ENCODE measurements at regions not wholly inside any gene's neighbourhood (a gene's known extent, or its start where the extent isn't known, plus 50 kb on each side); places are given as distances from the start of the nearest gene placed in this dataset.

DNA sequence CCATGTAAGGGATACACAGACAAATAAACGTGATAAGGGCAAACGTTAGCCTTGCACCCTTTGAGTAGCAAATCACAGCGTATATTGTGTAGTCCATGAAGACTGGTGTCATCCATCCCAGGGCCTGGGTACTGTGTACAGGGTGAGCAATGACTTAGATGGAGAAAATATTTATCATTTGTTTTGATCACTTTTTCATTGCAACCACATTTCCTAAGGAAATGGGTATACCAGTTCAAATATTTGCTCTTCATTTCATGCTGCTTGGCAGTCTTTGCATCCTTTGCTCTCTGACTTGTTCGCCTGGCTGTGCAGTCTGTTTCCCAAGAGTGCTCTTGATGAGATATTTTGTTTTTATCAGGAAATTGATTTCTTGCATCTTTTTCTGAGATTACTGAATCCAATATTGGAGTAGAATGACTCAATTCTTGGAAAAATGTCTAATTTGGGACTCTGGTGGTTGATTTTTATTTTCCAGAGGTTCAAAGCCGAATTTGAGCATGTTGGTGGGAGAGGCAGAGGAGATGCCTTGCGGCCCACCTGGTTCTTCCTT lies 424.6 kb upstream of the SEMA6D start:
- no peak for DNase-seq

DNA sequence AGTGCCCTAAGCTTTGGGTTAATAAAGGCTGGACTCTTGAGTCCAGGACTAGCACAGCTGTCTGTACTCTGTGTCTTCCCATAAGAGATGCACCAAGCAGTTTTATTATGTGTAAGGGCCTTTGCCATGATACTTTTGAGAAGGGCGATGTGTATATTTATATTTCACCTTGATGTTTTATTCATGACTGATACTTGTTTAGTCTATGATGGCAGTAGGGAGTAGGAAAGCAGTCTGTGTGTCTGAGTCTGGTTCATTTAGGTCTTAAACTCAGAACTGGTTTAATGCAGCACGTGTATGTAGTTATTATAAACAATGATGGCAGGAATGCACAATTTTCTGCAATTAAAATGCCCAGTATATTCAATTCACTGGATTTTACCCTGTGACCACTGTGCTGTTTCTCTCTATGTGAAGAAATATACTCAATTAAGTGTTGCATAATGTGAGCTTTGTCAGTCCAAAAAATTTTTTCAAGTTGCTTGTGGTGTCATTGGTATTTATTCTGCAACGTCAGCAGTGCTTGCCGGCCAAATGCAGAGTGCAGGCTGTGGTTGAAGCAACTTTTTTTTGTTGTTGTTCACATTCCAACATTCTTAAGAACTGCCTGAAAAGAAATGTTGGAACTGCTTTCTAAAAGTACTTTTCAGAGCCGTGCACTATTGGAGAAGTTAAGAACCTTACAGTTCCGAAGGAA lies 423.7 kb upstream of the SEMA6D start:
- DNase-seq: no peak

DNA sequence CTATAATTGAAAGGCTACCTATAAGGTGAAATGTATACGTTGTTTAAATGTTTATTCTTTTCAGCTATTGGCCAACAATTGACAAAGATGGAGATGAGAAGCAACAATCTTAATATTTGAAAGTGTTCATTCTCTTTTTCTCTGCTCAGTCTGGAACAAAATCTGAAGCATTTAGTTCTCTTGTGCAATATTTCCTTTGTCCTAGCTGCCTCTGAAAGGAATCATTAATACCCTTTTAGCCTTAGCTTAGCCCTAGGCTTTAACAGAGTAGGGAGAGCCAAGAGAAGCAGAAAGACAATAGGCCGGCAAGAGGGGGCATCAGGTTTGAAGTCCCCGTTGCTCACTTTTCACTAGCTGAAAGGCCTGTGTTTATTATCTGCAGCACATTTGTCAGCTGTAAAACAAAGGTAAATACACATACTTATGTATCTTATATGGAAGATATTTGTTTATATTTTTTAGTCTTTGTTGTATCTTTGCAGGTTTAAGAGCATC lies 422.5 kb upstream of the SEMA6D start:
- DNase-seq: no peak

DNA sequence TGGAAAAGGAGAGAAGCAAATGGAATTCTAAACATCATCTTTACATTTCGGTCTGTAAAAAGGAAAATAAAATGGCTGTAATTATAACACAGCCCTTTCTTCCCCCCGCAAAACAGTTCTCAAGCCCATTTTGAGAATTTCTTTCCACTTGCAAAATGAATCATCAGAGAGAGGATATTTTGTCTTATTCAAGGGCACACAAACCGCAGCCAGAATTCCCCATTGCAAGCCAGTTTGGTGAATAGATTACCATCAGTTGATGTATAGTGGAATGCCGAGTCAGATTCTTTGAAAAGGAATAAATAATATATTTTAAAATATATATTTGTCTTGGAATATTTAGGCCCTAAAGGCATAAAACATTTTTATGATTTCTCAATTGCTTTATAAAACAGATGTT lies 420.4 kb upstream of the SEMA6D start:
- no peak for DNase-seq

- DNase-seq: no peak
Measured at GRCh38 chr15:47299846-47300434, 417.4 kb upstream of the SEMA6D start.

DNA sequence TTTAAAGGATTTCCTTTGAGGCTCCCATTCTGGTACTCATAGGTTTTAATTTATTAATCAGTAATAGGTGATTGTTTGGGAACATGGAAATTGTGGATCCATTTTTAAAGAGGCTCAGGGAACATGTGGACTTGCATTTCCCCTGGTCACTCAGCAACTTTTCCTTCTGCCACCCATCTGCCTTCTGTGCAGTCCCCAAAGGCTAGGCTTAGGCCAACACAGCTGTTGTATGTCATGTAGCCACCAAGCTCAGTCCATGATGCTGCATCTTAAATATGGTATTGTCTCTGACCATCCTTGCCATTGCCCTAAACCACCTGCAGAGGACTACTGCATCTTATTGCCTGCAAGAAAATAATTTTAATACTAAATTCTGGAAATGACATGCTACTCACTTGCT lies 416.7 kb upstream of the SEMA6D start:
- no peak for DNase-seq

- DNase-seq: no peak
Measured at GRCh38 chr15:47301481-47301880, 415.8 kb upstream of the SEMA6D start.

DNA sequence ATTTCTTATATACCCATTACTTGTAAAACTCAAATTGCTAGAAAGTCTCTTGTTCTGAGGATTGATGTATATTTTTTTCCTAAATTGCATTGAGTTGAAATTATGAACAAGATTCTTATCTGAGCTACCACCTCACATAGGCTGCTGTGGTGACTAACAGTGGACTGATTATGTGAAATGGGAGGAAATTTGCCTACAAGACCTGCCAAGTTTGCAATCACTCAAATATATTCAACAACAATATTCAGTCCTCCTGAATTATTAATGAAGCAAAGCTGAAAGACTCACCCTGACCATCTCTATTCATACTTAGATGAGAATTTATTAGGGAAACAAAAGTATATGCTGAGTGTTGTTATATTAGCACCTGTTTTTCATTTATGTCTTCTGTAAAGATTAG lies 412.6 kb upstream of the SEMA6D start:
- no peak for DNase-seq

DNA sequence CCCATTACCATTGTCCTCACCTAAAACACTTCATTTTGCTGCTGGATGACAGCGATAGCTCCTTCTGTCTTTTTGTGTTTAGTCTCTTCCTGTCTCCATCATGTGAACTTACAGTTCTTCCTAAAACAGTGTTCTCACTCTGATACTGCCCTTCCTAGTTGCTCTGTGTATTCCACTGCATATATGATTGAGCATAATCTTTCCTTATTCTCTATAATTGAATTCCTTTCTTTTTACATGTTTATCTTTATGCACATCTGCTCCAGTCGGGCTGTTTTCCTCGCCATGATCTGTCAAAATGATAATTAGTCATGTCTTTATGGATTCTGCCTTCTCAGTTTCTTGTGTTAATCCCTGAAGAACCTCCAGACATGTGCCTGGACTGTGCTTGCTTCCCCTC lies 405.1 kb upstream of the SEMA6D start:
- no peak for DNase-seq

- DNase-seq: no peak
Measured at GRCh38 chr15:47326410-47327333, 390.6 kb upstream of the SEMA6D start.

DNA sequence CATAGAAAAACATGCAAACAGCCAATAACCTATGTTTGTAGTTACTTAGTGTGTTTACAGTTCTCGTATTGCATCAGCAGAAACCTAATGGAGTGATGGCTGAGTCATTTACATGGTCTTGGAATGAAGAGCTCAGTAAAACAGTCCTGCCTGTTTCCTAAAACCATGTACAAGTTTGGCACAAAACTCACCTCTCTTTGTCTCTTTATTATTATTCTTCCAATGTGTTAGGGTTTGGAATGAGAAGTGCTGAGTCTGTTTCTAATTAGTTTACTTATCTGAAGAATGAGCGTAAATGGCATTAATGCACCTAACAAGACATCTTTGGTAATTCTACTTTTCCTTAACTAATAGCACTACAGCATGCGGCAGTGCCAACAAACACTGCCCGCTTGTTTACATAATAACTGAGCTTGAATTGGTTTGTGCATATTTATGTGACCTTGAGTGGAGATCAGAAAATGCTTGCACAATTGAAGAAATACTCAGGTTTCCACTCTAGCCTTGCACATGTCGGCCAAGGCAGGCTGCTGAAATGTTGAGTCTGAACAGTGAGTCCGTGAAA lies 385.4 kb upstream of the SEMA6D start:
- DNase-seq: no peak

DNA sequence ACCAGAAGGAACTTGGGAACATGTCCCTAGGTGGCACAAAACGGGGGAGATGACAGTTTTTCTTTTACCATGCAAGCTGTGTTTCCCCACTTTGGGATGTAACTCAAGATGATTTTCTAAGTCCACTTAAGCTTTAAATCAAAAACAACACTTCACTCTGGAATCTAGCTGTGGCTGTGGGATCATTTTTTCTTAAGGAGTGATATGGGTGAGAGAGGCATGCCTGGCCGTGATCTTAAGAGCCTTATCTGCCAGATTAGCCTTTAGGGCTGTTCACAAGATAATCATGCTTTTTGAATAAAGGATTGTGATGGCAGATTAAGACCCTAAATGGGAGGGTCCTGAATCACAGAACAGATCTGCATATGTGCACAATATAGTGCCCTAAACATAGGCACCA lies 384.8 kb upstream of the SEMA6D start:
- DNase-seq: no peak

DNA sequence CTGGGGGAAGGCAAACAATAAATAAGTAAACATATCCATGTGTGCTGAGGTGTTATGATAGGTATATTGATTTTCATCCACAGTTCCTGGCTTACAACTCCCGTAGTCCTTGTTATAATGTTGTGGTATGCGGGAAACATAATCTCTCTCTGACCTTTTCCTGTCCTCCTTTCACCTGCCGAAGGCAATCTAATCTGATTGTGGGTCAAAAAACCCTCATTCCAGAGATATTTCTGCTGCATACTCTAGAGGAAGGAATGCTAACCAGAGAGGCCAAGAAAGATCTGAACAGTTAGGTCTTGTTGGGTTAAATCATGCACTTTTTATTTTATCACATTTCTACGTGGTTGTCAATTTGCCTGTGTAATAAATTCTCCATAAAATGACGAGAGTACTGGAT lies 383.6 kb upstream of the SEMA6D start:
- no peak for DNase-seq

DNA sequence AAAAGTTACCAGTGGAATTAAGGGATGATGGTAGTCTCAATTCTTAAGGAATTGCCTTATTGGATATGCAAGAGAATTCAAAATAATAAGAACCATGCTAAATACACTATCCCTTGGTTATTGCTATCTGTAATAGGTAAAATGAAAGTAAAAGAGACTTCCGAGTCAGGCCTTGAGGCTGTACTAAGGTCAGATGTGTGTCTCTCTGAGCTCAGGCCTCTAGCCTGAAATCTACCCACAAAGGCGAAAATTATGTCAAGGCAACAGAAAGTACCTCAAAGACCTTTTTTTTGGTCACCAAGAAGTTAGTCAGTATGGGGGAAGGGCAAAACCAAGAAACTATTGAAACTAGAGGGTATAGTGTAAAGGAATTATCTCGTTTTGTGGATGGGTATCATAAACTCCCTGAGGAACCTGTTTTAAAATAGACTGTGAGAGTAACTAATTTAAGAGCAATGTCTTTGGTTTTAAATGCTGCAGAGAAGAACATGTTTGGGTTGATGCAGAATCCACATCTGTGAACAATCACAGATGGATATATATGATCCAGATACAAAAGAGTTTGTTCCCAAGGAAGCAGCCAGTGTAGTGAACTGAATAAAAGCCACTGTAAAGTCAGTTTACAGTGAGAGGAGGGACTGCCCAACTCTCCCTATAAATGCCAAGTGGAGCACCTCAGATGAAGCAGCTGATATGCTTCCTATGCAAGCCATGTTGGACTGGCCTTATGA lies 382.3 kb upstream of the SEMA6D start:
- no peak for DNase-seq

DNA sequence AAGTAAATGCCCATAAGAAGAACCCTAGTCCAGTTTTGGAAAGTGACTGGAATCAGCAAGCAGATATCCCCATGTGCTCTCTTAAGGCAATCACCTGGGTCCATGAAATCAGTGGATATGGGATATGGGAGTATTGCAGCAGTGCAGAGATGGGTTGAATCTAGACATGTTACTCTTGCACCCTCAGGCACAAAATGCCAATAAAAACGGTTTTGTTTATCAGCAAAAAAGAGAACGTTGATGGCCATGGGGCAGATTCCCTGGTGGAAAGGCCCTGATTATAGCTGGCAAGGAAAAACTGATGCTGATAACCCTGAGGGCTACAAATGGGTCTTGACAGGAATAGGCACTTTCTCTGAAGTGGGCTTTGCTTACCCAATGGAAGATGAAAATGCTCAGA lies 380.2 kb upstream of the SEMA6D start:
- DNase-seq: no peak

DNA sequence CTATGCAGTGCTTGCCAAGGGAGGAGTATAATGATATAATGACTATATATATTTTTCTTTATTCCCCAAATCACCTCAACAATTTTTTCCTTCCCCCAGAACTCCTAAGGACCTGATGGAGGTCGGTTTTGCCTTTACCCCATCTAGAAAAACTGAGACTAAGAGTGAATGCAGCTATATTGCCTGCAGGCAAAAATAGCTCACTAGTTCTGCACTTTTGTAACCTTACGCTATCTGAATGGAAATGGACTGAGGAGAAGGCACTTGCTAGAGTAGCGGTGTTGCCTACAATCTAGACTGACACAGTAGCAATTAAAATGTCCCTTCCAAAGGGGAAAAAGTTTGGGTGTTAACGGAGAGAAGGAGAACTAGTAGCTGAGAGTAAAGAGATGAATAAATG lies 379.5 kb upstream of the SEMA6D start:
- no peak for DNase-seq

GRCh38 chr15:47338771-47339170 lies 378.5 kb upstream of the SEMA6D start:
- no peak for DNase-seq

- DNase-seq: no peak
Measured at GRCh38 chr15:47339800-47340570, 377.3 kb upstream of the SEMA6D start.

GRCh38 chr15:47340571-47340920 lies 376.8 kb upstream of the SEMA6D start:
- DNase-seq: no peak

DNA sequence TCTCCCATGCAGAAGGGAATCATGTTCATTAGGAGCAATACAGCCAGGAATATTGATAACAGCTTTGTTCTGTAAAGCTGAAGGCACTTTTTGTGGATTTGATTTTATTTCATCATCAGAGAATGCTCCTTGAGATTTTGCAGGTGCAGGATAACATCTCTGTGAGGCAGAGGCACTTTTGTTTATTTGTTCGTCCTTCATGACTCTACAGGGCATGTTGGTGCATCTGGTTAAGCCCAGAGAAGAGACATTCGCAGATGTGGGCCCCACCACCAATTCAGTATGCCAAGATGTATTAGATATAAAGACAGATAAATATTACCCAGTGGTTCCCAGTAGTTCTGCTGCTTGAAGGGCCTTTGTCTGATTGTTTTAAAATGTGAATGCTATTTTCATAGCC lies 368.1 kb upstream of the SEMA6D start:
- no peak for DNase-seq

DNA sequence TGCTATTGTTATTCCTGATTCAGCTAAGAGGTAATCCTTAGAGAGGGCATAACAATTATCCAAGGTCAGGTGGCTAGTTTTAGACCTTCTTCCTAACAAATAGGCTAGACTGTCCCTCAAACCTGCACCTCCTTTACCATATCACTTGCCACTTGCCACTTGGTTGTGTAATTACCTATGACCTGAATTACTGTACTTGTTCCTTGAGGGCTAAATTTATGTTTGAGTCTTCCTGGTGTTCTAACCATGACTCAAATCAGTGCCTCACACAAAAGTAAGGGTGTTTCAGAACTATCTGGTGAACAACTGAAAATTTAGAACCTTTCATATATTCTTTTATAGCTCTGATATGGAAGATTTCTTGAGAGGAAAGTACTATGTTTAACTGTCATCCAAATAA lies 365.8 kb upstream of the SEMA6D start:
- DNase-seq: no peak

- DNase-seq: no peak
Measured at GRCh38 chr15:47352217-47352616, 365.1 kb upstream of the SEMA6D start.

Measured in kidney glomerular epithelial cell (primary cell).